Stimulated activated CD8-positive, alpha-beta memory T cell treated with anti-CD3 and anti-CD28 coated beads, Interleukin-7, amount 100 ng/mL, for 4 hours (primary cell): ENCODE measurements at regions not wholly inside any gene's neighbourhood (a gene's known extent, or its start where the extent isn't known, plus 50 kb on each side); places are given as distances from the start of the nearest gene placed in this dataset.
"Not testable (repeated sequence)": the region's sequence is repeated elsewhere in the genome, so short reads cannot be mapped to it uniquely, and the experiment has no call there.

Source experiments
- DNase-seq, 2 donors: peaks; one replicate each; pipeline ENCODE4 v3.0.0-alpha.2; 2020; ENCODE audit warnings: low read depth in 2 of 2

DNA sequence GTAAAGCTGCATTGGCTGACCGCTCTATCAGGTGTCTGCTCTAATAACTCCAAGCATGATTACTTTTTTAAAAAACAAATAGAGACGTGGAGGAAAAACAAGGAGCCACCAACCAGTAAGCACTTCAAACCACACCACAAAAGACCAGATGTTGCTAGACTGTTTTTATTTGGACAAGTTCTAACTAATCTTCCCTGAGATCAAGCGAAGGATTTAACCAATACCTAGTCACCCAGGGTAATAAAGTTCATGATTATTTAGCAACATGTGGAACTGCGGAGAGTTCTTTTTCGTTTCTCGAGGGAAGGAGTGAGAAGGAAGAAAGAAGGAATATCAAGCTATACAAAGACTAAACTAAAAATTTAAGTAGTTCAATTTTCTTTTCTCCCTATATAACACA is 288.1 kb downstream of the DUSP6 start:
- DNase-seq = no peak

DNA sequence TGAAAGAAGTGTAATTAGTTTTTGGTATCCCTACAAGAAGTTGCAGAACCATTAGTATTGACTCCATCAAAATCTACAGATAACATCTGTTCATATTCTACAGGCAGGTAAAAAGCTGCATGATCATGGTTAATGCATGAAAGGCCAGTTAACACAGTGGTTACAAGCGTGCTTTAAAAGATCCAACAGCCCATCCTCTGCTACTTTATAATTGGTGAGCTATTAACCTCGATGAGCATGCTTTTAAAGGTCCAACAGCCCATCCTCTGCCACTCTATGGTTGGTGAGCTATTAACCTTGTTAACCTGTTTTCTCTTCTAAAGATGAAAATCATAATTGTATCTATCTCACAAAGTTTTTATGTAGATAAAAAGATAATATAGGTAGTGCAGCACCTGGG is 289.3 kb downstream of the DUSP6 start:
- no peak for DNase-seq

- no peak for DNase-seq
These were observed 292.4 kb downstream of the DUSP6 start for GRCh38 chr12:89059721-89060541.

DNA sequence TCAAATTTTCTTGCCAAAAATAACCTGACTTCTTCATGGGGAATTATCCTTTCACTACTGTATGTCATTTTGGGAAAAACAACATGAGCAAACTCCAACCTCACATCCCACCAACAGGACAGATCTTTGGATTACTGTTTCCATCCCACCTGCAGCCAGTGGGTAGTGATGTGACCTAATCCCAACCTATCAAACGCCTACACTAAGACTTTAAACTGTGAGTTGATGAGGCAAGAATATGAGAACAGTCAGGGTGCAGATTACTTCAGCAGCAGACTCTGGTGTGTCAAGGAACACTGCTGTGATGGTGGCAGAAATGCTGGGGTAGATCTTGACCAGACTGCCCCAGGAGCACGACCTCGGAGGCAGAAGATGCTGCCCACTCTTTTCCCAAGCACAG is 293.2 kb downstream of the DUSP6 start:
- no peak for DNase-seq

GRCh38 chr12:89058402-89058801 is 293.9 kb downstream of the DUSP6 start:
- DNase-seq = no peak

DNA sequence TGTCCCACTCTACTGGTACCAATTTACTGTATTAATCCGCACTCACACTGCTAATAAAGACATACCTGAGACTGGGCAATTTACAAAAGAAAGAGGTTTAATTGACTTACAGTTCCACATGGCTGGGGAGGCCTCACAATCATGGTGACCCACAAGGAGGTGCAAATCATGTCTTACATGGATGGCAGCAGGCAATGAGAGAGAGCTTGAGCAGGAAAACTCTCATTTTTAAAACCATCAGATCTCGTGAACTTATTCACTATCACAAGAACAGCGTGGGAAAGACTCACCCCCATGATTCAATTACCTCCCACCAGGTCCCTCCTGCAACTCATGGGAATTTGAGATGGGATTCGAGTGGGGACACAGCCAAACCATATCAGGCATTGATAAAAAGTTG is 298.5 kb downstream of the DUSP6 start:
- not testable (repeated sequence) for DNase-seq

DNA sequence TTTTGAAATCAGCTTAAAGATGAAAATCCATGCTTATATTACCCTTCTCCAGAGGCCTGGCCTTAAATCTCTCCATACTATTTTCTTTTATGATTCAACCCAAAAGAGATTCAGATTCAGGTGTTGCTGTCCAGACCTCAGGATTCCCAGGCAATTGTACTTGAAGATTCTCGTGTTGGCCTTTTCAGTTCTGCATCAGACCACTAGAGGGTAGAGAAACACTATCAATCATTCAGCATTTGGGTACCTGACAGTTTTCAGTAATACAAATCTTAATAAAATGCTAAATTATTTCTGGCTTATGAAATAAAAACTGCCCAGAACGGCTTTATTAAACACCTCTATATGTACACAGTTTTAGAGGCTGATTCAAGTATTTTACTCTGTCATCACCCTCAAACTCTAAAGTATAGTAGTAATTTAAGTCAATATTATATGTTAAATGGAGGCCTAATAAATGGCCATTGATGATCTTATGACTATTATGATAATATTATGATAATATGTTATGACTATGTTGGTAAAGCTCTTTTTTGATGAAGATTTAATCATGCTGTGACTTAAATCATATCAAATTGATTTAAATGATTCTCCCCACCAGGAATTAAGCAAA is 301.1 kb downstream of the DUSP6 start:
- no peak for DNase-seq

DNA sequence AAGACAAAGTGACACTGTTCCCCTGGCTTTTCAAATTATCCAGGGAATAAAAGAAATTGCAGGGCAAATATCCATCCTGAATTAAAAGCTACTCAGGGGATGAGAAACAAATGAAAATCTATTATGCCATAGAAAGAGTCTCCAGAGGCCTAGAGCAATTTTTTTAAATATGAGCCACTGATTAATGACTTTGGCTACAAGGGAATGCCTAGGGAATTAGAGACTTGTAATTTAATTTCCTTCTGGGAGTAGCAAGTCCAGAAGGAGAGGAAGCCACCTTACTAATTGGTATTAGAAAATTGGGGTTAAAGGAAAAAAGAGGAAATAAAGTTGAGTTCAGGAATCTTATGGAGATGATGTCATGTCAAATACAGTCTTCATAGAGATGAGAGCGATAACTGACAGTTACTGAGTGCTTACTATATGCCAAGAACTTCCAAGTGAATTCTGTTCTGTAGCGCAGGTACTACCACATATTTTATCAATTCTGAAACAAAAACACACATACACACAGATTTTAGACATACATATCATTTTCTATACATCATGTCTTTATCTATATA is 304.4 kb downstream of the DUSP6 start:
- DNase-seq = no peak

- DNase-seq = no peak
These were observed 311.2 kb downstream of the DUSP6 start for GRCh38 chr12:89041078-89041477.

DNA sequence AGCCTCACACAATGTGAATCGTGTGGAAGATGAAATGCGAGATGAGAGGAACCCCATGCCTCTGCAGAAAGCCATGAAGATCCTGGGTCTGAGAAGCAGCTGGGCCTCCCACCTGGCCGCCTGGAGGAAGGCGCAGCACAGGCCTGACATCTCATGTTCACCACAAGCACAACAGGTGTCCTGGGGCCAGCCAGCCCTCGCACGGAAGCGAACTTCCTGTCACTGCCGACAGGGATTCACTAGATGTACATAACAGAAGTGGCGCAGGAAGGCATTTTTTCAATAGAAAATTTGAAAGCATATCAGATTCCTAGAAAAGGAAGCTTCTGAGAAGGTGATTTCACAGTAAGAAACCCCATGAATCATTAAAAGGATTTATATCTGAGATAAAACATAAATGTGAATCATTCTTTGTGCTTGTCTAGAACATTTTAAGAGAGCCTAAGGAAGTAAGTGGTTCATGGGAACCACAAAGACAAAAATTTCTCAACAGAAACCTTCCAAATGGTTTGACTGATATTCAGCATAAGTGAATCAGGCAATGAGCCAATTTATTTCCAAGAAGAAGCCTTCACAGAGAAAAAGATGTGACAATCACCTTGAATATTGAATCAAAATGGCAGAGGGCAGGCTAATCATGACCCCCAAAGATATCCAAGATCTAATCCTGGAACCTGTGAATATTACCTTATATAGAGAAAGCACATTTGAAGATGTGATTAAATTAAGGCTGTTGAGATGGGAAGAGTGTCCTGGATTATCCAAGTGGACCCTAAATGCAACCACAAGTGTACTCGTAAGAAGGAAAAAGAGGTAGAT is 311.9 kb downstream of the DUSP6 start:
- DNase-seq = peak; percentile 77 to 79

- no peak for DNase-seq
These were observed 313.3 kb downstream of the DUSP6 start for GRCh38 chr12:89038831-89039512.

GRCh38 chr12:89033062-89033461 is 319.2 kb downstream of the DUSP6 start:
- DNase-seq = no peak

DNA sequence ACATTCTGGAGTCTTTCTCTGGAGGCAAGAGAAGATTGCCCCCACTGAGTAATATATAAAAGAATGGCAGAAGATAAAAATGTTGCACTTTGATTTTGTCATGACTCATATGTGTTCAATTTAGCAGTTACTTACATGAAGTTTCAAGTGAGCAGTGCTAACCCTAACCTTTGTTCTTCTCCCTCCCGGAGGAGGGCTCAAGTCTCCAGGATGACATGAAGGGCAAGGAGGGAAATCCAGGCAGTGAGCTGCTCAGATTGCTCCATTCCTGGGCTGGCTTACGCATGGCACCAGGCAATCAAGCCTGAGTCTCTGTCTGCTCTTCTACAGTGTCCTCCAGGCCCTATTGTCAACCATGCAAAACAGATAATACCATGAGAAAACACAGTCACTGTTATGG is 322.3 kb downstream of the DUSP6 start:
- DNase-seq = no peak

GRCh38 chr12:89024580-89024979 is 327.7 kb downstream of the DUSP6 start:
- DNase-seq = no peak

DNA sequence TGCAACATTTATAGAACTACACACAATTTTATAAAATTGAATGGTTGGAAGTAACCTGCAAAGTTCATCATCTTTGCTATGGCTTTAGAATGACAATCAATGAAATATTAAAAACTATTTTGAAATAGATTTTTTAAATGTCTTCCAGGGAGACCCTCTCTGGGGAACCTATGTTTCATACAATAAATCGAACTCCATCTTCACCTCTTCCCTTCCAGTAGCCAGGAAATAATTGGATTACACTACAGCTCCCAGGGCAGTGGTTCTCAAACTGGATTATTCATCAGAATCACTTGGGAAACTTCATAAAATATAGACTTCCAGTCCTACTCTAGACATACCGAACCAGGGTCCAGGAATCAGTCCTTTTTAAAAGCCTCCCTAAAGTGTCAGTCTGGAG is 328.4 kb downstream of the DUSP6 start:
- no peak for DNase-seq

GRCh38 chr12:89020689-89021088 is 331.6 kb downstream of the DUSP6 start:
- no peak for DNase-seq

- no peak for DNase-seq
These were observed 332.2 kb downstream of the DUSP6 start for GRCh38 chr12:89020121-89020480.

DNA sequence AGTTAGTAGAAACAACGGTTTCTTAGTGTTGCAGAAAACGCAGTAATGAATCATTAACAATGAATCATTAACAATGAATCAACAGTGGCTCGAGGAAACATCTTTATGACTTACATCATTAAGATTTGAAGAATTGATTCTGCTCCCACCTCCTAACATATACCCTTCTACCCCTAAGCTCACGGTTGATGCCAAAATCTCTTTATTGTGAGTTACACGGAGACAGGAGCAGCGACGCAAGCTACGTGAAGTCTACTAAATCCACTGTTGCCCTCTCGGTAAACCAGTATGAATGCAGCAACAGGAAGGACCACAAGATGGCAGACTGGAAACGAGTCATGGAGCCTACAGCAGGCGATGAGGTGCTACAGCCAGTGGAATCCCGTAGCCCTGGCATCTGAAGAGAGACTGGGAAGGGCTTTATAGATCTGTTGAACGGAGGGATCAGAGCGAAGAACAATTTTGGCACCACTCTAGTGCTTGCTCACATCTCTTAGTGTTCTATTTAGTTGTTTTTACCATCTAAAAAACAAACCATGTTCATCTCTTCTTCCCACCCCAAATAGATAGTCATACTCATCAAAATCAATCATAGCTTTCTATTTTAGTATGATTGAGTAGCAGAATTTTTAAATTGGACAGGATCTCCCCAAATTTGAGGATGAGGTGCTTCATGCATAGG is 332.7 kb downstream of the DUSP6 start:
- DNase-seq = peak; percentile 63 to 71

DNA sequence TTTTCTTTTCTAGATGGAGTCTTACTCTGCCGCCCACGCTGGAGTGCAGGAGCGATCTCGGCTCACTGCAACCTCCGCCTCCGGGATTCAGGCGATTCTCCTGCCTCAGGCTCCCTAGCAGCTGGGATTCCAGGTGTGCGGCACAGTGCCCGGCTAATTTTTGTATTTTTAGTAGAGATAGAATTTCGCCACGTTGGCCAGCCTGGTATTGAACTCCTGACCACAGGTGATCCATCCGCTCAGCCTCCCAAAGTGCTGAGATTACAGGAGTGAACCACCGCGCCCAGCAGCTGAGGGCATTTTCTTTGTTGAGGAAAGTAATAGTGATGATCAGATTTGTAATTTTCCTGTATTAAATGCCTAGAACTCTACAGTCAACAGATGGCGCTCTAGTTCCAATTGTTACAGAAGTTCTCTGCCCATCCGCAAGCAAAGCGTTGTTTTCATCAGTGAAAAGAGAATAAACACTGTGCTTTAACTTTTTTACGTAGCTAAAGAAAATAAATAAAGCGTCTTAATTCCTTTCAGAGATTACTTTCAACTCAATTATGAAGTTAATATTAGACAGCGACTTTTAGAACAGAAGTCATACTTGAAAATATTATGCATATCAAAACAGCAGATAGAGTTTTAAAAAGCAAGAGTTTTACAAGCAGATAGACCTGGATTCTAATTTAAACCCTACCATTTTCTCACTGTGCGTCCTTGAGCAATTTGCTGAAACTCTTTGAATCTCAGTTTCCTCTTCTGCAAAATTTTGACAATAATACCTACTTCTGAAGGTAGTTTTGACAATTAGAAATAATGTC is 335.1 kb downstream of the DUSP6 start:
- peak in 1 of 2 donors; percentile 12 for DNase-seq

DNA sequence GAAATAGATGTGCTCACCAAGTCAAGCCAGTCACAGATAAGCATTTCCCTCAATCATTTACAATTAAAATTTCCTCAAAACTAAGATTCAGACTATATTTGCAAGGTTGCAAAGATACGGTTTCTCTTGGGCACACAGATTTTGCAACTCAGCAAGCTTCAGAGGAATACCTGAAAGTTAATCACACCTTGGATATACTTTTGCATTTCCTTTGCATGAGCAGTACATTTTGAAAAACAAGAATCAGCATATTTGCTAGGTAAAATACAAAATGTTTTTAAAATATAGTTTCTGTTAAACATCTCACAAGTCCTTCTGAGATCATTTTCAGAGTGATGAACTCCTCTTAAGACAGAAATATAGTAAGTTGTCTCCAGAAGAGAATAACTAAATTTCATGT is 336.9 kb downstream of the DUSP6 start:
- DNase-seq = no peak
